HG02938 (cell line): ENCODE measurements at regions not wholly inside any gene's neighbourhood (a gene's known extent, or its start where the extent isn't known, plus 50 kb on each side); places are given as distances from the start of the nearest gene placed in this dataset.

ENCODE experiments used
- ATAC-seq: cut with Tn5 transposase; IDR thresholded peaks from one replicate; pipeline ENCODE4 v1.9.1; 2021; ENCODE audit warnings: mild to moderate bottlenecking, moderate library complexity; ENCODE audit not compliant: unreplicated experiment

- ATAC-seq, result no peak
These were observed 289.8 kb downstream of the GRIN2B start for GRCh38 chr12:13691598-13691997.

- ATAC-seq, result no peak
These were observed 293.8 kb downstream of the GRIN2B start for GRCh38 chr12:13687633-13688032.

- ATAC-seq, result no peak
These were observed 295.1 kb downstream of the GRIN2B start for GRCh38 chr12:13686260-13686659.

GRCh38 chr12:13680916-13681315 is 300.5 kb downstream of the GRIN2B start:
- ATAC-seq, result no peak

- ATAC-seq, result no peak
These were observed 304.5 kb downstream of the GRIN2B start for GRCh38 chr12:13676880-13677279.

GRCh38 chr12:13670285-13670866 is 311.0 kb downstream of the GRIN2B start:
- no peak for ATAC-seq

- no peak for ATAC-seq
These were observed 312.5 kb downstream of the GRIN2B start for GRCh38 chr12:13668880-13669279.

- no peak for ATAC-seq
These were observed 314.6 kb downstream of the GRIN2B start for GRCh38 chr12:13666806-13667205.

GRCh38 chr12:13661005-13661887 is 320.2 kb downstream of the GRIN2B start:
- peak; percentile 80 for ATAC-seq

GRCh38 chr12:13654456-13654855 is 326.9 kb downstream of the GRIN2B start:
- ATAC-seq, result no peak

- ATAC-seq, result no peak
These were observed 329.3 kb downstream of the GRIN2B start for GRCh38 chr12:13652105-13652504.

- no peak for ATAC-seq
These were observed 345.7 kb downstream of the GRIN2B start for GRCh38 chr12:13635709-13636108.

- ATAC-seq, result no peak
These were observed 349.5 kb downstream of the GRIN2B start for GRCh38 chr12:13631873-13632272.

- ATAC-seq, result no peak
These were observed 351.0 kb downstream of the GRIN2B start for GRCh38 chr12:13630354-13630753.

GRCh38 chr12:13628067-13628466 is 353.3 kb downstream of the GRIN2B start:
- ATAC-seq, result no peak

GRCh38 chr12:13627536-13627935 is 353.9 kb downstream of the GRIN2B start:
- ATAC-seq, result no peak

- no peak for ATAC-seq
These were observed 368.1 kb downstream of the GRIN2B start for GRCh38 chr12:13613297-13613696.

GRCh38 chr12:13609894-13610679 is 371.3 kb downstream of the GRIN2B start:
- ATAC-seq, result no peak

GRCh38 chr12:13606290-13606689 is 375.1 kb downstream of the GRIN2B start:
- ATAC-seq, result no peak

- no peak for ATAC-seq
These were observed 377.4 kb downstream of the GRIN2B start for GRCh38 chr12:13603953-13604352.

GRCh38 chr12:13602172-13602571 is 379.2 kb downstream of the GRIN2B start:
- no peak for ATAC-seq

GRCh38 chr12:13599176-13599575 is 382.2 kb downstream of the GRIN2B start:
- no peak for ATAC-seq
